Prostate gland (tissue), 2 donors: ENCODE measurements at regions not wholly inside any gene's neighbourhood (a gene's known extent, or its start where the extent isn't known, plus 50 kb on each side); places are given as distances from the start of the nearest gene placed in this dataset.

Experiments
- POLR2A ChIP-seq: fragments of 450-650 bp; IDR thresholded peaks from one replicate; pipeline ENCODE4 v1.6.1; 2016; ENCODE audit warnings: antibody characterized with exemption, mild to moderate bottlenecking
- POLR2AphosphoS5 ChIP-seq: sonication (generic); formaldehyde crosslinking; IDR thresholded peaks from one replicate; pipeline ENCODE4 v1.6.1; 2017; ENCODE audit warnings: antibody characterized with exemption
- TF ChIP-seq, protein P1 (sequence below), 4 experiments: fragments of 200-600 bp in 2 of 4; fragments of 450-650 bp in 2 of 4; sonication (generic) in 2 of 4; IDR thresholded peaks; 1 replicate in 3 of 4; 2 replicates in 1 of 4; pipeline ENCODE4 v1.5.1; 2016 to 2019; ENCODE audit warnings: antibody characterized with exemption in 4 of 4, mild to moderate bottlenecking in 2 of 4, moderate library complexity in 2 of 4

- TF ChIP-seq, protein P1, sequence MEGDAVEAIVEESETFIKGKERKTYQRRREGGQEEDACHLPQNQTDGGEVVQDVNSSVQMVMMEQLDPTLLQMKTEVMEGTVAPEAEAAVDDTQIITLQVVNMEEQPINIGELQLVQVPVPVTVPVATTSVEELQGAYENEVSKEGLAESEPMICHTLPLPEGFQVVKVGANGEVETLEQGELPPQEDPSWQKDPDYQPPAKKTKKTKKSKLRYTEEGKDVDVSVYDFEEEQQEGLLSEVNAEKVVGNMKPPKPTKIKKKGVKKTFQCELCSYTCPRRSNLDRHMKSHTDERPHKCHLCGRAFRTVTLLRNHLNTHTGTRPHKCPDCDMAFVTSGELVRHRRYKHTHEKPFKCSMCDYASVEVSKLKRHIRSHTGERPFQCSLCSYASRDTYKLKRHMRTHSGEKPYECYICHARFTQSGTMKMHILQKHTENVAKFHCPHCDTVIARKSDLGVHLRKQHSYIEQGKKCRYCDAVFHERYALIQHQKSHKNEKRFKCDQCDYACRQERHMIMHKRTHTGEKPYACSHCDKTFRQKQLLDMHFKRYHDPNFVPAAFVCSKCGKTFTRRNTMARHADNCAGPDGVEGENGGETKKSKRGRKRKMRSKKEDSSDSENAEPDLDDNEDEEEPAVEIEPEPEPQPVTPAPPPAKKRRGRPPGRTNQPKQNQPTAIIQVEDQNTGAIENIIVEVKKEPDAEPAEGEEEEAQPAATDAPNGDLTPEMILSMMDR (IDR thresholded peaks at IDR 0.05): no peak
- TF ChIP-seq POLR2A (no peak), POLR2AphosphoS5 (no peak)
Observed at GRCh38 chr7:124452186-124452585, 313.4 kb downstream of the GPR37 start.
